ENCODE measurements at regions not wholly inside any gene's neighbourhood (a gene's known extent, or its start where the extent isn't known, plus 50 kb on each side); places are given as distances from the start of the nearest gene placed in this dataset.
"Not testable (repeated sequence)": the region's sequence is repeated elsewhere in the genome, so short reads cannot be mapped to it uniquely, and the experiment has no call there.

DNA sequence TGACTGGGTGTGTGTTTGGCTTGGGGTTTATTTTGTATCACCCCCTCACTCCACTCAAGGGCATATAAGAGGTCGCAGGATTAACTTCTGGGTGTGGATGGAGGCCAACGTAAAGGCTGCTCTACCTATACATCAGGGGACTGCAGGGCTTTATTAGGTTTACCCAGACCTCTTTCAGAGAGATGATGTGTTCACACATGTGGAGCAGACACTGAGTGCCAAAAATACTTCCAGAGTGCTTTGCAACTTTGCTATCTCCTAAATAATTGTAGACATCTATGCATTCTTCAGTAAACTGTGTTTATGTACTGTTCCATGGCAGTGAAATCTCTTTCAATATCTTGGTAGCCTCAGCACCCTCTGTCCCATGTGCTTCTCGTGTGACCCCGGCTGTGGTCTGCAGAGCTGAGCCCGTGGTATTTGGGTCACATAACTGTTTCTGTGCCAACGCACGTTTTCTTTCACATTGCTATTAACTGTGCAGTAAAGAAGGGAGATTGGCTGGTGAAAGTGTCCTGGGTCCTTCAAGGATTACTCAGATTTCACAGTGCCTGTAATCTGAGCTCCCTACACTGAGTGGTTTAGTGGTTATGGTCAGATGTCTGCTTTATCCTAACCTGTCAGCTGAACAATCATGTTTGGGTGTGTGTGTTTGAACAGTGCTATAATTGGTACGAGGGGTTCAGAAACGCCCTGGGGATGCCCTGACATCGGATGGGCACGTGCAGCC, 208.1 kb downstream of the VAPA start:
- DNase-seq, result peak; percentile 54

DNA sequence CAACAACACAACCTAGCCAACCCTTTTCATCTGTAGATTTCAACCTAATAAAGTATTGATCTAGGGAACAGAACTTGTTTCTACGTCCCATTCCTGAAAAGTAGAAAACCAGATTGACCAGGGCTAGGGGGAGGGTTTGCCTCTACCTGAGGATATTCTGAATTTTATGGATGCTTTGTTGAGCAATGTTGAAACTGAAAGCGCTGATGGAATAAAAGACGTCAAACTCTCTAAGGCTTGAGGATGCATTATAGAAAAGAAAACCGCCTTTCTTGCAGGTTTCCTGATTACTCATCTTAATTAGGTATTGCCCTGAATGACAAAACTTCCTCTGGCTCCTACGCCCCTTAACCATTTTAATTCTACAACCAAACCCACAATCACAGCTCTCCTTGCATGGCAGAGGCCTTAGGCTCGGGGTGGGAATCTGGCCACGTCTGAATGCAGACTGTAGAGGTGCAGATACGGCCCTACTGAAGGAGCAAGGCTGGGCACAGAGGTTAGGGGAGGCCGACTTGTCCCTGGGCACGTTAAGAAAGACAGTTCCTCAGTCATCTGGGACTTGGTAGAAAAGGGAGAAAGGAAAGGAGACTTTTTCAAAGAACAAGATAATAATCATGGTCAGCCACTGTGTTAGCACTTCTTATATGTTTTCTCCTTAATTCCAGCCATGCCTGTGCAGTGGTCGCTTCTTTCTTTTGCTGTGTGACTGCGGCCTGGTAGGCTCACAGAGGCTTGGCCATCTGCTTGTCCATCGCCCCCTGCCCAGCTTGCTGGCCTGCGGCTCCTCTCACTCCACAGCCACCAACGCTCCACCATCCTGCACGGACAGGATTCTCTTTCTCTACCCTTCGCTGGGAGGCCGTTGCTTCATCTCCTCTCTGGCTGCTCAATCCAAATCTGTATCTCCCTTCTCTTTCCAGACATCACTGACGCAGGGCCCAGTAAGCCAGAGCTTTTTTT, 209.5 kb downstream of the VAPA start:
- DNase-seq, result peak; percentile 58

DNA sequence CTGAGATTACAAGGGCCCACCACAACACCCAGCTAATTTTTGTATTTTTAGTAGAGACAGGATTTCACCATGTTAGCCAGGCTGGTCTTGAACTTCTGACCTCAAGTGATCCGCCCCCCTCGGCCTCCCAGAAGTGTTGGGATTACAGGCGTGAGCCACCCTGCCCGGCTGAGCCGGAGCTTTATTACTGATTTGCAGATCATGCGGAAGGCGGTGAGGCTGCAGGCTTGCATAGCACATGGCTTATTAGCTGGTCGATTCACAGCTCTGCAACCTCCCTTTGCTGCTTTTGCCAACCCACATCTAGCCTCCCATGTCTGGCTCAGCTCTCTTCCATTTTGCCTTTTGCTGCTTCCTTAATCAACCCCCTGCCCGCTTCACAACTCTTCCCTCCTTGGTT, 210.3 kb downstream of the VAPA start:
- DNase-seq, result no peak

DNA sequence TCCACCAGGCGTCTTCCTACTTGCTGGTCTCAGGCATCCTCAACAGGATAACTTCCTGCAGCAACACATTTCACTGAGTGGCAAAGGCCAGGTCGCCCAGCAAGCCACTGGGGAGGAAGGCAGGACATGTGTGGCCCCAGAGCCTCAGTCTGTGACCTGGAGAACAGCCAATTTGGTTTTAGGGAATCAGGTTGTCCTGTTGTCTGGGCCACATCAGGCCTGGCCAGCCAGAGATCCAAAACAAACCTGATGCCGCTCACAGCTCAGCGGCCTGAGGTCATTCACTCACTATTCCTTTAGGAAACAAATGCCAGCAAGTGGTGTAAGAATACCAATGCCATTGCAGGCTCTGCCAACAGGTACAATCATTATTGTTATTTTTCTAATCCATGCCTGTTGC, 210.7 kb downstream of the VAPA start:
- no peak for DNase-seq

DNA sequence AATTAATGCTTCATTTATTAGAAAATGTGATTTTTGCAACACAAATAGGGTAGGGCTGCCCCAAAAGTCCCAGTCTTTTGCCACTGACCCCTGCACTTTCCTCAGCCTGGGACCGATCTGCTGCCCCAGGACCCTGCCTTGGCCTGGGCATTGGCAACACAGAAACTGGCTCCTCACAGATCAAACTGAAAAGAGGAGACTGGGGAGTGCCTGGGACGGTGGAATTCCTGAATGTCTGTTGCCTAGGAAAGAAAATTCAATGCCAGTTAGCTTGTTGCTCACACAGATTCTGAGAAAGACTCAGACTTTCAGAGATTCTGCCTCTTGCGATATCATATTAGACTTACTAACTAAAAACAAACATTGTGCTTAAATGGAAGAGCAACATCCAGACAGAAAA, 211.2 kb downstream of the VAPA start:
- DNase-seq, result no peak

DNA sequence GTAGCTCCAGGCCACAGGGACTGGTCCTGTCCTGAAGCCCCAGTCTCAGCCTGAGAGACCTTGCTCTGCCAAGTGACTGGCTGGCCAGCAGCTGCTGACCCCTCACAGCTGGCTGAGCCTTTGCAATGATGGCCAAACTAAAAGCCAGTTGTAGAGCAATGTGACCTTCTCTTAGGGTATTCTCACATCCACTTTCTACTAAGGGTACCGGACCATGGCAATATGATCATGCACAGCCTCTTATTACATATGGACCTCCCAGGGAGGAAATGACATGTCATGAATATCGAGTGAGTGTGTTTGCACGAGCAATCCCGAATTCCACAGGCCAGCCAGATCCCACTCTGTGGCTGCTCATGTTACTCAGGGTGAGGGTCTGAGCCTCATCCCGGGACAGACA, 213.9 kb downstream of the VAPA start:
- DNase-seq, result no peak

DNA sequence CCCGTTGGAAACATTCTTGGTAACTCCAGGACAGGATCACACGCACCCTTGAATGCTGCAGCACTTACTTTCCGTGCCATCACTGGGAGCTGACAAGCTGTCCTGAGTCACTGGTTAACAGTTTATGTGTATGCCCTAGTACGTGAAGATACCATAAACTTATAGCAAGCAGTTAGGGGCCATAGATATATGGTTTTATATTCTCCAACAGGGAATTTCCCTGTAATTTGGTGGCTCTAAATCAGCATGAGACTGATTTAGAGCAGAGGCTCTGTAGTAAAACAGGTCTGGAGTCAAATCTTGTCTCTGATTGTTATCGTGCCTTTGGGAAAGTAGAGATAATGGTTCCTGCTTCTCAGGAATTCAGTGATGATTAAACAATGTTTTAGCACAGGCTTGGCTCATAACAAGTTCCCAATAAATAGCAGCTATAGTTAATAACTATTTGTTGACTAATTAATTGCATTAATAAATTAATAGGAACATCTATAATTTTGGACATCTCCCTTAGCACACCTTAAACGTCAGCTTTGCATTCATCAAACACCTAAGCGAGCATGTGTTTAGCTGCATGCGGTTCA, 215.2 kb downstream of the VAPA start:
- no peak for DNase-seq

DNA sequence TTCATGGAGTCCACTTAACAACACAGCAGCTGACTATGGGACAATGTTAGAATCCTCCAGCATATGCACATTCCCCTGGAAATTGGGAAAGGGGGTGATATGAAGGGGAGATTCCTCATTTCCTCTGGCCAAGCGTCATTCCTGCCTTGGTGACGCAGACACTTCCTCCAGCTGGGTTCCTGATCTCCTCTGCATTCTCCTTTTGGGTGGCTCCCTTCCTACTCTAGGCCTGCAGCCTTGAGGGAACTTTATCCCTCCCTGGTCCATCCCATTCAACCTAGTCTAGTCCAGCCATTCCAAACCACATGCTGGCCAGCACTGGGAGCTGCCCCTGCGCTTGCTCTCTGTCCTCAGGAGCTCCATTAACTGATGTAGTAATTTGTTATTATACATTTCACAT, 216.8 kb downstream of the VAPA start:
- no peak for DNase-seq

DNA sequence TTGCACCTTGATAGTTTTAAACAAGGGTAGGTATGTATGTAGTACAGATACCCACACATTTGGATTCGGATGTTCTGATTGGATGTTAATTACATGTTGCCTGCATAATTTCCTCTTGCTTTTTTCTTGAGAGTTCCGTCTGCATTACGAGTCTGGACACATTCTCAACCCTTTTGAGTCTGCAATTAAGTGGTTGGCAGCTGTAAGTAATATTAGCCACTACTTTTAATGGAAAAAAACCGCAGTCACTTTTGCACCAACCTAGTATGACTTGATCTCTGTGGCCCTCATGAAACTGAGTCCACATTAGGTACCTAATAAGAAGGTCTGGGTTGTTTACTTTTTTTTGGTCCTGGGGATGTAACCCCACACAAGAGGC, 217.3 kb downstream of the VAPA start:
- no peak for DNase-seq

DNA sequence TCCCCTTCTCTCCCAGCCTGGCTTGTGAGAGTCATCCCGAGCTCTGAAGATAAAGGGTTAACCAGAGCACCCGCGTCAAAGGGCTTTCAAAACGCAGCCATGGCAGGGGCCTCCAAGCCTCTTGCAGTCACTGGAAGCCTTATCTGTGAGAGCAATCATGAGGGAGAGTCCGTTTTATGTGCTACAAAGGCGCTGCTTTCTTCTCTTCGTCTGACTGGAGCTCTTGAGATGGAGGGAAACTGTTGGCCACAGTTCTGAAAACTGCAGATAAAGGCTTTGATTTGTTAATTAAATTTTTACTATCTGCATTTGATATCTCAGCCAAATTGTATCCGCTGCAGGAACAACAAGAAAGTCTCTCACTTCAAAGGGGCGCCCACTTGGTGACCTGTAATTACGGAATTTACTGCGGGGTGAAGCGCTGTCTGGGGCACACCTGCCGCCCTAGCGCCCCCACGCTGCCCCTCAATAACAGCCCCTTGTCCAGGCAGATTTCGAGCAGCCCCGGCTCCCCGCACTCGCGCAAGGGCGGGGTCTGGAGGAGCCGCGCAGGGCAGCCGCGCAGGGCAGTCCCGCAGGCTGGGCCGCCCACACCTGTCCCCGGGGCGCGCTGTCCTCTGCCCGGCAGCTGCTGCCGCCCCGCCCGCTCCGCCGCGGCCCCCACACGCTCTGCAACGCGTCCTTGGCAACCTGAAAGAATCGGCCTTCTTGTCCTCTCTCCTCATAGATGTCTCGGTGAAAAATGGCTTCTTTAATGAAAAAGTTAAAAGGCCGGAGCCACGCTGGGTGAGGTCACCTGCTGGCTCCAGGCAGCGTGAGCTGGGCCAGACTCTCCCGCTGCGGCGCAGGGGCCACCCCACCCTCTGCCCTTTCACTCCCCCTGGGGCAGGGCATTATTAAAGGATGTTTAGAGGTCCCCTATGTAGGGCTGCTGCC, 217.9 kb downstream of the VAPA start:
- DNase-seq, result no peak

DNA sequence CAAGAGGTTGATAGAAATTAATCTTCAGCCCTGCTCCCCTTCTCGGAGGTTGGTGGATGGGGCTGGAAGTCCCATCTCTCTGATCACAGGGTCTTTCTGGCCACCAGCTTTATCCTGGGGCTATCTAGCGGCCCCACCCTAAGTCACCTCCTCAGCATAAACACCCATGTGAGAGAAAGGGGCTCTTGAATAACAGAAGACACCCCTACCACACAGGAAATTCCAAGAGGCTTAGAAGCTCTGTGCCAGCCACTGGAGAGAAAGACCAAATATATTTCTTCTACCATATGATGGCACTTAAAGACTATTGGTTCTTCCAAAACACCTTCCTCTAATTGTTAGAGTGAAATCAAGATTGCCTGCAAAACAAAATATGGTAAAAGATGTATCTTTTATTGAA, 219.7 kb downstream of the VAPA start:
- DNase-seq, result no peak

DNA sequence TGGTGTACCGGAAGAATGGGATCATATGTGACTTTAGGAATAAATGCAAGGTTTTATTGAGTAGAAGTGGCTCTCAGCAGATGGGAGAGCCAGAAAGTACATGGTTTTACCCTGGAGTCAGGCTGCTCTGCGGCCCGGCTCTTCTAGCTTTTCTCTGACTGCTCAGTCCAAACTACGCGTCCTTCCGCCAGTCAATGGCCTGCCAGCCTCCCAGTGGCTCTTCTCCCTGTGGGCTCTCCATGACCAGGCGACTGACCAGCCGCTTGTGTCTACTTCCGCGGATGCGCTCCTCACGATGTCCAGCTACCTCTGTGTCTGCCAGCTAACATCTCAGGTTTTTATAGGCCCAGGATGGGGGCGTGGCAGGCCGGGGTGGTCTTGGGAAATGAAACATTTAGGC, 220.4 kb downstream of the VAPA start:
- DNase-seq, result no peak

DNA sequence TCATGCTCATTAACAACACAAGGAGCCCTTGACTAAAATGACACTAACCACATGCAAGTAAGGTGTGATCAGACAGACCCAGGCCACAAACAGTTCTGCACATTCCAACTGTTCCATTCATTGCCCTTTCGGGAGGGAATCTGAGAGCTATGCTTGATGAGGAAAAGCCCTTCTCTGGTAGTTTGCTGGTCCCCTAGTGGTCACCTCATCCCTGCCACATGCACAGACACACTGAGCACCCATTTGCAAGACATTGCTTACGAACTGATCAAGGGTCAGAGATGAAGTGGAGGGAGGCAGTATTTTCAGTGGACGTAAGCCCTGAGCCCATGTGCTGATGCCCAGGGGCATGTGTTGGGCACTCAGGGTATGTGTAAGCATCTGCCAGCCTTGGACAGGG, 220.9 kb downstream of the VAPA start:
- DNase-seq, result not testable (repeated sequence)

DNA sequence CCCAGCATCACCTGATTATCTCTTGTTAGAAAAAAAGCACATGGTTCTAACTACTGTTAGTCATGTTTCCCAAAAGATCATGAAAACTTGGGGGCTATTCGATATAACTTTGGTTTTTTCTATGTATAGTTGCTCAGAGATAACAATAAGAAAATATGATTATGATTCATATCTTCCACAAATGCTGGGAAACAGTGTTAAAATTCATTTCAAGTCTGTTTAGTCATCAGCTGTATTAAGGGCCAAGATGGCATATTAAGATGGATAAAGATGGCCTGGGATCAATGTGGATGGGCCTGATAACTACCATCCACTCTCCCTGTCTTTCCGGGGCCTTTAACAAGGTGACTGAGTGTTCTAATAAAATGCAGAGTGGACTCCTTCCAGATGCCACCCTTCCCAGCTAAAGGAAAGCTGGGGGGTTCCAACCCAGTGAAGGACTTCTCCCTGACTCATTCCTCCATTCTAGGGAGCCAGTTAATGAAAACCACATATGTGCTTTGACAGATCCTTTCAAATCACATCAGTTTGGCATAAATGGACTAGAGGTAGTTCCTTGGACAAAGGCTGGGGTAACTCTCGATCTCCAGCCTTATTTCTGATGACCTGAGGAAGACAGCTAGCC, 221.6 kb downstream of the VAPA start:
- DNase-seq, result no peak

DNA sequence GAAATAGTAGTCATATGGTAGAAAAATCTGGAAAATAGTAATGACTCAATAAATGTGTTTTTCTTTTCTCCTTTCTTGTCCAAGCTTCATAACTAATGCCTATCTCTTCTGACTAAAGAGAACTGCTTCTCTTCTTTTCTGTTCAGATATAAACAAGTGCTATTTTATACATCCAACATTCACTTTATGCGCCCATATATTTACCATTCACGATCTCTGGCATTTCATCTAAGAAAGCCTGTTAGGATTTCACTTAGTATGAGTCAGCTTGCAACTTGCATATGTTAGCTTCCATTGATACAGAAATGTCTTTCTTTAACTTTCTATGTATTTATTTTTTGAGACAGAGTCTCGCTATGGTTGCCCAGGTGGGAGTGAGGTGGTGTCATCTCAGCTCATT, 224.9 kb downstream of the VAPA start:
- DNase-seq, result no peak

DNA sequence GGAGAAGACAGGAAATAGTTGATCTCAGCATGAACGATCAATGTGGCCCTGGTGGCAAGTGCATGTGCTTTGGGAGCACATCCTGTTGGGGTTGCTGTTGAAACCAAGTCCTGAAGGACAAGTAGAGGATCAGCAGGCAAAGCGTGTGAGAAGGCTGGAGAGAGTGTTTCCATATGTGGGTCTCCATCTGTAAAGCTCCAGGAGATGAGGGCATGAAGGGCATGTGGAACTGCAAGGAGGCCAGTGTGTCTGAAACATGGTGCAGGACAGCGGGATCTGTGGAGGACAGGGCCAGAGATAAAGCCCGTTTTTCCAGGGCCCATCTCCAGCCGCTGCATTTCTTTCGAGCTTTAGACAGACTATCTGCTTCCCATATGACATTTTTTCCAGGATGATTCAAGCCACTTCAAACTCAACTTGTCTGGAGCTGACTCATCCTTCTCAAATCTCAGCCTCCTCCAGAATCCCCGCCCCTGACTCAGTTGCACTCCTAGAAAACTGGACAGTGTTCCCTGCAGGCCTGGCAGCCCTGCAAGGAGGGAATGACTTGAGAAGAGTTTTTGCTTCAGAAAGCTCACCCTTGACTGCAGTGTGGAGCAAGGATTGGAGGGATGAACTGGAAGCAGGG, 226.1 kb downstream of the VAPA start:
- DNase-seq, result no peak

DNA sequence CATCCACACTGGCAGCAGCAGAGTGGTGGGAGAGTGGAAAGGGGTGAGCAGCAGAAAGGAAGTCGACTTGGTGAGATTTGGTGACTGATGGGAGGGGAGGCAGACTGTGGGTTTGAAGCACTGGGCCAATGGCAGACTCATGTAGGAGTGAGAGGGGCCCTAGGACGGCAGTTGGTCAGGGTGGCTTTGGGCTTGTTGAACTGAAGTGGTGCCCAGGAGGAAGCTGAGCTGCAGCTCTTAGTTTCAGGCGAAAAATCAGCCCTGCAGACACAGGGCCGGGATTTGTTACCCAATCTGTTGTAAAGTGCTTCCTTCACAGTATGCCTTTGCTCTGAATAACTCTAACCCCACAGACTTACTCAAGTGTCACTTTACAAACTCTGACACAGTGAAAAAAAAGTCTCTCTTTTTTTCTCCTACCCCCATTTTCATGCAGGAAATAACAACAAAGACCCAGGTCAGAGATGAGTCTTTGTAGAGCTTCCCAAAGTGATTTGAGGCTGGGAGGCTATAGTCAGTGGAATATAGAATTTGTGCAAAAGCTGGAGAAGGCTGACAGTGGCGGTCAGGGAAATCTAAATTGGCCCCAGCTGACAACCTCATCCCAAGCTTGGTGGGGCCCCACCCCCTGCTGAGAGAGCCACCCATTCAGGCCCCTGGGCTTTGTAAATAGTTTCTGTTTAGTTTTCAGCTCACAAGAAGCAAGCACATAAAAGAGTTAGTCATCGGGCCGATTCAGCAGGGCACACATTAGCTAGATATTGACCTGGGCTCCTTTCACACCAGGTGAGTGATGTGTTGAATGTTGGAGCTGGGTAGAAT, 226.9 kb downstream of the VAPA start:
- DNase-seq, result peak; percentile 27

DNA sequence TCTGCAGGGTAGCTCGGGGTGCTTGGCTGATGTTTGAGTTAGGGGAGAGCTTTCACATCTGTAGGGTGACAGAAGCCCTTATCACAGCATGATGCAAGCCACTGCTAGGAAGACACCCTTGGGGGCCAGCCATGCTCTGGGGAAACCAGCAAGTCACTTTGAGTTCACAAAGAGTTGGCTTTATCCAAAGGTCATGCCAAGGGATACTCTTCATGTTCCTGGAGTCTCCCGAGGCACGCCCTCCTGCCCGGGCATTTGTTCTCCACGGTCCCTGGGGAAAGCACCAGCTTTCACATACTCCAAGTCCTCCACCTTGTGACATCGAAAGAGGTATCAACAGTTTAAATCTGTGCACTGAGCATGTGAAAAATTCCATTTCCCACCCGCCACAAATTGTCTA, 227.7 kb downstream of the VAPA start:
- DNase-seq, result no peak

DNA sequence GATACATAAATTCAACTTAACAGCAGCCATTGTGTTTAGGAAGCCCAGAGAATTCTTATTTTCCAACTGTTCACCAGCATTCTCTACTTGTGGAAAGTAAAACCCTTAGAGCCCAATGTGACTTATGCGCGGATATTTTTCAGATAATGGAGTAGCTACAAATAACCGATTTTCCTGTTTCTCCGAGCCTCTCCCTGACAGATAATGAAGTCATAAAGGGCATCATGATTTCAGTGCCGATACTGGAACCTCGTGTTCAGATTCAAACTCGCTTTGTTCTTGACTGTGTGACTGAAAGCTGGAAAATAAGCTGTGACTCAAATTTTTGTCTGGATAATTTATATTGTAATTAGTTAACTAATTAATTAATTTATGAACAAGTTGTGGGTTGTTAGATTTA, 228.2 kb downstream of the VAPA start:
- DNase-seq, result no peak

DNA sequence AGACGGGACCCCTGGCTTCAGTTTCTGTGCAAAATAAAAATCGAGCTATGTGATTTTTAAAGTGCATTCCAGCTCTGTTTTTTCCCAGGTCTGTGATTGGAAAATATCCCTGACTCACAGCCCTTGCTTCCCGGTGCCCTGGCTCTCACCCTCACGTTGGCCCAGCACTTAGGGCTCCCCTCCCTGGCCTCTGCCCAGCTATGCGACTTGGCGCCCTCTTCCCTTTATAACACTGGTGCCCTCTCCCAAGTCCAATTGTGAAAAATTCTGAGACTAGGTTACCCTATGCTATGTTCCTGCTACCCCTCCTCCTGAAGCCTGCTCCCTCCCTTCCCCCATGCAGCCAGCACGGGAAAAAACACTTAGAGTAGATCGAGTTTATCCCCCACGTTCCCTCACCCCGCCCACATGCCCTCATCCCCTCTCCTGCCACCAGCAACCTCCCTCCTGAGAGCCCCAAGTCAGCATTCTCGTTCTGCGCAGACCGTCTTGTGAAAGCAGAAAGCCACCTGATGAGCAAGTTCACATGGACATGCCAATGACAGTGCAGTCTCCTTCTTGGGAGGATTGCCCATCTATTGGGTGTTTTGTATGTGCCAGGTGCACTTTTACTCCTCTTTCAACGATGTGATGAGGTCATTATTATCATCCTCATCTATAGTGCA, 228.8 kb downstream of the VAPA start:
- DNase-seq, result peak; percentile 85

Measured in RPMI8226 (cell line).